ENCODE measurements at regions not wholly inside any gene's neighbourhood (a gene's known extent, or its start where the extent isn't known, plus 50 kb on each side); places are given as distances from the start of the nearest gene placed in this dataset.
A peak's percentile ranks its signal among the peaks of the same experiment; 100 is the strongest.

GRCh38 chr4:34035225-34035624 lies 2209.1 kb downstream of the ARAP2 start:
- DNase-seq (ENCODE audit: low read depth), result no peak

DNA sequence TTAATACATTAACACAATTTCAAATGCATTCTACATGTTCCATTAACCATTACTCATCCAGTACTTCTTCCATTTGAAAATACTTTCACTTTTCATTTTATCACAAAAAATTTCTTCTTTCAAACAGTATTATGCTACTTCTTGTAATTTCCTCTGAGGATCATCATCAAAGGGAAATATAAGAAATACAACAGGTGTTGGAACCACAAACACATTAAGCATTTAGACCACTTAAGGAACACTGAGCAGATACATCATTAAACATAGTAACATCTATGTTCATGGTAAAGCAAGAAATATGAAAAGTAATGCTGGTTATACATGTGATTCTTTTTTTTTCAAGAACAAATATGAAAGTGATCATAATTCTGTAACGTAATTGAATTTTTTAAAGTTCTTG lies 2207.0 kb downstream of the ARAP2 start:
- no peak for DNase-seq (ENCODE audit: low read depth)

GRCh38 chr4:34039766-34040165 lies 2204.5 kb downstream of the ARAP2 start:
- DNase-seq (ENCODE audit: low read depth), result no peak

- peak; percentile 9 for DNase-seq (ENCODE audit: low read depth)
Observed at GRCh38 chr4:34043131-34043530, 2201.2 kb downstream of the ARAP2 start.

DNA sequence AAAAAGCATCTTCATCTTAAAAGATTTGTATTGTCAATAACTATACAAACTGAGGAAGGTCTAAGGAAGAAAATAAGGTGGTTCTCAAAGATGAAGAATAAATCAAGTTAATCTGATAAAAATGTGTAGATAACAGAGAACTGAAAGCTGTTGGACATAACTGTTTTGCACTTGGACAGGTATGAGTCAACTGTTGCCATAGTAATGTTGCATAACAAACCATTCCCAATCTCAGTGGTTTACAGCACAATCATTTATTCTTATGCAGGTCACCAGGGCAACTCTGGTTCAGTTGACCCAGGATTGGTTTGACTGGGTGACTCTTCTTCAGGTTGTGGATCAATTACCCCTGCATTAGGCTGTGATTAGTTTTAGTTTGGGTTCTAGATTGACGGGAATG lies 2197.7 kb downstream of the ARAP2 start:
- DNase-seq (ENCODE audit: low read depth), result peak; percentile 95

DNA sequence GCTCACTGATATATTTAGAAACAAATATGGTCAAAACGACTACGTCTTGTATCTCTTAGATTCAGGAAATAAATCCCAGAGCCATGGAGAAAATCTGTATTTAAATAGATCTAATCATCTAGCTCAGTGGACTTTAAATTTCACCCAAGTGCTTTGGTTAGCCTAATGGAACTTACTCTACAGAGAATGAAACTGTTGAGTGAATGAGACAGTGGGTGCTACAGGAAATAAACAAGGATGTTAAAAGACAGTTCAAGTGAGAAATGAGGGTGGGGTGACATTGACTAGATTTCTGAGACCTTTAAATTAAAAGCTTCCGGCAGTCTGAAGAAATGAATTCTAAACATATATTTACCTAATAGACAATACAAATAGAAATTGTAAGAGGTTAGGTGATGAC lies 2197.0 kb downstream of the ARAP2 start:
- no peak for DNase-seq (ENCODE audit: low read depth)

GRCh38 chr4:34066126-34066525 lies 2178.2 kb downstream of the ARAP2 start:
- no peak for DNase-seq (ENCODE audit: low read depth)

- no peak for DNase-seq (ENCODE audit: low read depth)
Observed at GRCh38 chr4:34091451-34091850, 2152.9 kb downstream of the ARAP2 start.

DNA sequence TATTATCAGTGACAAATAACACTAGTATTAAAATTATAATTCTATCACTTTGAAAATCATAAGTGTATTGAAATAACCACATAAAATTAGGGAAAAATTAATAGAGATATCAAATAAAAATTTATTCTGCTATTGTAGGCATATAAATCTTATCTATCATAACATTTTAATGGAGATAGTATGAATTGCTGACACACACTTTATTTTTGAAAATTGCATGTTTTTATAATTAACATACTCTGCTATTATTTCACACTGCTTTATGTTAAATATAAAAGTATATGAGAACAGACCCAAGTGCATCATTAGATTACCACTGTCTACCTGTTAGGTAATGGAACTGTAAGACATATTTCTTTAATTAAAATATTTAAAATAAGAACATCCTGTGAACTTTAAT lies 2150.2 kb downstream of the ARAP2 start:
- no peak for DNase-seq (ENCODE audit: low read depth)

GRCh38 chr4:34105311-34105710 lies 2139.0 kb downstream of the ARAP2 start:
- peak; percentile 74 for DNase-seq (ENCODE audit: low read depth)

DNA sequence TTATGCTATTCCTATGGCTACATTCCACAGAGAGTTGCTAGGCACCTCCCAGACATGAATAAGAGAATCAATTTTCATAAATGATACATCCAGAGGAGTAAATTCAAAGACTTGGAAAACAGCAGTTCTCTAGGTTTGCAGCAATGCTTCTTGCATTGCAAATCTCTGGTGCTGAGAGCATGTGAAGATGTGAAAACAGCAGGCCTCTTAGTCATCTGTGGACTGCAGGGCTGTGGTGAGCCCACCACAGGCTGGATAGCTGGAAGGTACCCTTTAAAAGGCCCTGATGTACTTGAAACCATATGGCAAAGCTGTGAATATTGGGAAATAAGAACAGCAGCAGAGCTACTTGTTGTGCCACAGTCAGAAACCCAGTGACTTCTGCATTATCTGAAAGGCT lies 2135.9 kb downstream of the ARAP2 start:
- peak; percentile 90 for DNase-seq (ENCODE audit: low read depth)

DNA sequence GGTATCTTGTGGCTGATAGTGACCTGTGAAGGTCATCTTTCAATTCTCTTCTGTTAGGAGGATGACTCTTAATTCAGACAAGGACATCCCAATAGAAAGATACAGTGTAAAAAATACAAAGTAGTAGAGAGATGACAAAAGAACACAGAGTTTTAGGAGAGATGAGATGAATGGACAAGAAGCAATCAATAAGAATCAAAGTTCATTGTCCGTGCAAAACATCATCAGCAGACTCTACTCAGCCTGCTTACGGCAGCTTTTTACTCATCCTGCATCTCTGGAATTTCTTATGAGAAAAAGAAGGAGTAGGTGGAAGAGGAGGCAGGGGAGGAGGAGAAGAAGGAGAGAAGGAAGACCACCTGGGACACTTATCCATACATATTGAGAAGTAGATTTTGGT lies 2131.7 kb downstream of the ARAP2 start:
- no peak for DNase-seq (ENCODE audit: low read depth)

- DNase-seq (ENCODE audit: low read depth), result no peak
Observed at GRCh38 chr4:34138385-34138784, 2105.9 kb downstream of the ARAP2 start.

DNA sequence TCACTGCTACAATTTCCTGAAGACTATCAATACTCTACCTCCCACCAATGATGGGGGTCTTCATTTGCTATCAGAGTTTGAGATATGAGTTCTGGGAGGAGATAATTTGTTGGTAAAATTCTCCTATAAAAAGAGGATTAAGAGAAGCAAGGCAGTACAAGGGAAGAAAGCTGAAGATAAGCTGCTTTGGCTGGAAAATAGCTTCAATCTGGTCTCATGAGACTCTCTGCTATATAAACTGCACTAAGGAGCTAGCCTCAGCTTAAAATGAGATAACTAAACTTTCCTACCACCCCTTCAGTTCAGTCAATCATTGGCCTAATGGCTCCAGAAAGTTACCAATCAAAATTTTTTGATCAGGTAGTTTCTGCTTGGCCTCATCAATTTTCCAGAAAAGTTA lies 2105.0 kb downstream of the ARAP2 start:
- no peak for DNase-seq (ENCODE audit: low read depth)

DNA sequence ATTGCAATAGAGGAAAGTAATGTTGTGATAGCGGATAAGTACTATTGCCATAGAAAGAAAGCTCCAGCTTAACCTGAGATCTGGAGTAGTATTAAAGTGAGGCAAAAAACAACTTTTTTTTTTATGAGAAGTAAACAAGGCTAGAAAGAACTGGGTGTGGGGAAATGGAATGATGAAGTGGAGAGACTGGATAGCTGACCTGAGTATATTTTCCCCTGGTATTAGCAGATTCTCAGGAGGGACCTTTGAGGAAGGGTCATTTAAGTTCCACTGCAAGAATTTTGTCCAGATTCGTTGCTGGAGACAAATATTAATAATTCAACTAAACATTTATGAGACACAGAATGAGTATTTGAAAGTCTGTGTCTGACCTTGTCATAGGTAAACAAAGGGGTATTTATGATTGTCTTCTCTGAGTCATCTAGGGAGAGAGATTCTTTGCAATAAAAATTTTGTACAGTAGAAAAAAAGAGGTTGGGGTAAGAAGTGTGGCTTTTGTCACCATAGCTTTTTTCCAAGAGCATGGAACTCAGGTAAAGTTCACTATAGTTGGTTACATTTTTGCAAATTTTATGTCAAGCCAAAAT lies 2095.9 kb downstream of the ARAP2 start:
- DNase-seq (ENCODE audit: low read depth), result peak; percentile 8

DNA sequence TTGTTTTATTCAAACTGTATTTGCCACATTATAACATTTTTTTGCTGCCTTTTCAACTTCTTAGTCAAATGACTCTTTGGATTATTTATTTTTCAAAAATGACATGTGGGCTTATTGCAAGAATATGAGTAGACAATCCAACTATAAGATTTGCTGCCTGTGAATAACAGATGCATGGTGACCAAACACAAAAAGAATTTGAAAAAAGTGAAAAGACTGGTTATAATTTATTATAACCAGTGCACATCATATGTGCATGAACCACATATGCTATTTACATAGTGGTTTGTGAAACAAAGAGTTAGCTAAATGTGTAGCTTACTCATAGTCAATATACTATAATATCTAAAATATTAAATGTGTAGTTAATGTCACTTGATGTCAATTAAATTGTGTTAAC lies 2086.8 kb downstream of the ARAP2 start:
- DNase-seq (ENCODE audit: low read depth), result peak; percentile 8

DNA sequence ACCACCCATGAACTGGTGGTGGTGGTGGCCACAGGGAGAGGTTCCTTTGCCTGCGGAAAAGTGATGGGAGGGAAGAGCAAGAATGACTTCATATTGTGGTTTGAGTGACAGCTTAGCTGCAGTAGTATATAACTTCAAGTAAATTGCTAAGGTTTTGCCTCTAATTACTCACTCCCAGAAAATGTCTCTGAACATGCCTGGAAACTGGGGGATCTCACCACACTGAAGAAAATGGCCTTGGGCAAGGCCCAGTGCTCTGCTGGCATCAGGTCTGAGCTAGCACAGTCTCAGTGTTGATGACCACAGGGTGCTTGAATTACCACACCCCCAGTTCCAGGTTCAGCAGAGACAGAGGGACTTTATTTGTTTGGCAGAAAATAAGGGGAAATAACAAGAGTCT lies 2085.4 kb downstream of the ARAP2 start:
- DNase-seq (ENCODE audit: low read depth), result peak; percentile 52

GRCh38 chr4:34170946-34171345 lies 2073.4 kb downstream of the ARAP2 start:
- no peak for DNase-seq (ENCODE audit: low read depth)

- no peak for DNase-seq (ENCODE audit: low read depth)
Observed at GRCh38 chr4:34176609-34177008, 2067.7 kb downstream of the ARAP2 start.

- no peak for DNase-seq (ENCODE audit: low read depth)
Observed at GRCh38 chr4:34178476-34178875, 2065.8 kb downstream of the ARAP2 start.

GRCh38 chr4:34181311-34181841 lies 2062.9 kb downstream of the ARAP2 start:
- DNase-seq (ENCODE audit: low read depth), result peak; percentile 98

- DNase-seq (ENCODE audit: low read depth), result peak; percentile 95
Observed at GRCh38 chr4:34181891-34182290, 2062.4 kb downstream of the ARAP2 start.

- peak; percentile 88 for DNase-seq (ENCODE audit: low read depth)
Observed at GRCh38 chr4:34182306-34182705, 2062.0 kb downstream of the ARAP2 start.

DNA sequence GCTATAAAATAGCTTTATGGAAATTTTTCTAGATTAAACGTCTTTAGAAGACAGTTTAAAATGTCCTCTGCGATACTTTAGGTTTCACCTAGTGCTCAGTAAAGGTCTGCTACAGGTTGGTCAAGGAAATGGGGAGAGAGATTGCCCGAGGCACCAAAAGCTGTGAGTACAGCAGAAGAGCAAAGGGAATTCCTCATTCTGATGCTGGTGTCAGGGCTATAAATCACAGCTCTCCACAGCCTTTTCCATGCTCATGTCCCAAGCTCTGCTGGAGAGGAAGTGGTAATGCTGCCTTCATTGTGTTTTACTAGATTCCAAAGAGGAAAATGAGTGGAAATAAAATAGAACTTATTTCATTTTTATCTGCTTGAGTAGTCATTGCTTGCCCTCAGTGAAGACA lies 2060.4 kb downstream of the ARAP2 start:
- DNase-seq (ENCODE audit: low read depth), result peak; percentile 14
